ENCODE measurements at regions not wholly inside any gene's neighbourhood (a gene's known extent, or its start where the extent isn't known, plus 50 kb on each side); places are given as distances from the start of the nearest gene placed in this dataset.
"Not testable (repeated sequence)": the region's sequence is repeated elsewhere in the genome, so short reads cannot be mapped to it uniquely, and the experiment has no call there.

DNA sequence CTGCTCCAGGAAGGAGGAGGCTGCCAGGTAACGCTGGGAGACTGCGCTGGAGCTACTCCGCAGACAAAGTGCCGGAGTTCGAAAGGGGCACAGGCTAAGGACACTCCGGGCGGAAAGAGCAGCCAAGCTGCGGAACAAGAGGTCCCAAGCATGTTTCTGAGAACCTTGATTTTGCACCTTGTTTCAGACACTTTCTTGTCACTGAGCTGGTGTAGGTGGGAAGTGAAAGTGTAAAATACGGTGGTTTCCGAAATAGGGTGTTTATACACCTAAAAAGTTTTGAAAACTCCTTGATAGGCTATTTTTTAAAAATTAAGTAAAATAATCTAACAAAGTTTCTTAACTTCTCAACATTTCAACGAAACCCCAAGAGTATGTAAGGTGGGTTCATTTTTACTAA is 278.2 kb downstream of the ANAPC1 start:
- TF ChIP-seq, protein P1, sequence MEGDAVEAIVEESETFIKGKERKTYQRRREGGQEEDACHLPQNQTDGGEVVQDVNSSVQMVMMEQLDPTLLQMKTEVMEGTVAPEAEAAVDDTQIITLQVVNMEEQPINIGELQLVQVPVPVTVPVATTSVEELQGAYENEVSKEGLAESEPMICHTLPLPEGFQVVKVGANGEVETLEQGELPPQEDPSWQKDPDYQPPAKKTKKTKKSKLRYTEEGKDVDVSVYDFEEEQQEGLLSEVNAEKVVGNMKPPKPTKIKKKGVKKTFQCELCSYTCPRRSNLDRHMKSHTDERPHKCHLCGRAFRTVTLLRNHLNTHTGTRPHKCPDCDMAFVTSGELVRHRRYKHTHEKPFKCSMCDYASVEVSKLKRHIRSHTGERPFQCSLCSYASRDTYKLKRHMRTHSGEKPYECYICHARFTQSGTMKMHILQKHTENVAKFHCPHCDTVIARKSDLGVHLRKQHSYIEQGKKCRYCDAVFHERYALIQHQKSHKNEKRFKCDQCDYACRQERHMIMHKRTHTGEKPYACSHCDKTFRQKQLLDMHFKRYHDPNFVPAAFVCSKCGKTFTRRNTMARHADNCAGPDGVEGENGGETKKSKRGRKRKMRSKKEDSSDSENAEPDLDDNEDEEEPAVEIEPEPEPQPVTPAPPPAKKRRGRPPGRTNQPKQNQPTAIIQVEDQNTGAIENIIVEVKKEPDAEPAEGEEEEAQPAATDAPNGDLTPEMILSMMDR (IDR thresholded peaks at IDR 0.05): not testable (repeated sequence)
- not testable (repeated sequence) for TF ChIP-seq POLR2A (IDR thresholded peaks at IDR 0.05)
